GM23338 (cell line): ENCODE measurements at regions not wholly inside any gene's neighbourhood (a gene's known extent, or its start where the extent isn't known, plus 50 kb on each side); places are given as distances from the start of the nearest gene placed in this dataset.

Source experiments
- ATAC-seq: fragments of 200-7000 bp; cut with Tn5 transposase; 3 replicates; pipeline ENCODE4 v1.9.1; 2020
- DNase-seq: peaks from one replicate; pipeline ENCODE4 v3.0.0-alpha.2; 2015; ENCODE audit warnings: low spot score
- H2AFZ ChIP-seq: fragments of 200-600 bp; sonication (generic); 2 replicates; pipeline ENCODE4 v1.8.0; 2016; ENCODE audit warnings: antibody characterized with exemption, mild to moderate bottlenecking, moderate library complexity
- H3F3A ChIP-seq: fragments of 200-600 bp; sonication (generic); replicated peaks from 2 replicates; pipeline ENCODE4 v1.8.0; 2017; ENCODE audit warnings: antibody characterized with exemption, mixed run types, low read depth
- H3K27ac ChIP-seq: fragments of 200-600 bp; sonication (generic); 2 replicates; pipeline ENCODE4 v1.6.1; 2016; ENCODE audit warnings: low read depth
- H3K27me3 ChIP-seq: fragments of 200-600 bp; sonication (generic); 2 replicates; pipeline ENCODE4 v1.8.0; 2016; ENCODE audit warnings: mild to moderate bottlenecking, mixed run types, moderate library complexity; ENCODE audit not compliant: insufficient read depth
- H3K36me3 ChIP-seq: fragments of 200-600 bp; sonication (generic); 2 replicates; pipeline ENCODE4 v1.8.0; 2016; ENCODE audit warnings: mild to moderate bottlenecking; ENCODE audit not compliant: insufficient read depth
- H3K4me1 ChIP-seq: fragments of 200-600 bp; sonication (generic); 2 replicates; pipeline ENCODE4 v1.8.0; 2016; ENCODE audit warnings: mild to moderate bottlenecking, moderate library complexity; ENCODE audit not compliant: insufficient read depth
- H3K4me2 ChIP-seq: fragments of 200-600 bp; sonication (generic); 2 replicates; pipeline ENCODE4 v1.7.1; 2017; ENCODE audit warnings: mixed run types
- H3K4me3 ChIP-seq: fragments of 200-600 bp; sonication (generic); 2 replicates; pipeline ENCODE4 v1.6.1; 2016; ENCODE audit warnings: mixed run types
- H3K79me2 ChIP-seq: fragments of 200-600 bp; sonication (generic); replicated peaks from 2 replicates; pipeline ENCODE4 v1.8.0; 2017; ENCODE audit warnings: mild to moderate bottlenecking; ENCODE audit not compliant: insufficient read depth
- H3K9me2 ChIP-seq: fragments of 200-600 bp; sonication (generic); 2 replicates; pipeline ENCODE4 v1.8.0; 2017; ENCODE audit not compliant: insufficient read depth
- H4K20me1 ChIP-seq: fragments of 200-600 bp; sonication (generic); replicated peaks from 2 replicates; pipeline ENCODE4 v1.8.0; 2017; ENCODE audit warnings: mild to moderate bottlenecking; ENCODE audit not compliant: insufficient read depth
- H3K27ac Mint-ChIP-seq: 2 replicates; pipeline ENCODE4 v1.8.0; 2020; ENCODE audit warnings: inconsistent platforms, mild to moderate bottlenecking, moderate library complexity, mixed read lengths
- H3K27me3 Mint-ChIP-seq: 3 replicates; pipeline ENCODE4 v1.8.0; 2022; ENCODE audit warnings: low read depth, mild to moderate bottlenecking, moderate library complexity, mixed read lengths, inconsistent platforms; ENCODE audit not compliant: insufficient read depth, poor library complexity
- H3K36me3 Mint-ChIP-seq: 3 replicates; pipeline ENCODE4 v1.8.0; 2021; ENCODE audit warnings: low read depth, mild to moderate bottlenecking, inconsistent platforms, moderate library complexity, mixed read lengths
- H3K4me1 Mint-ChIP-seq: 3 replicates; pipeline ENCODE4 v1.8.0; 2020; ENCODE audit warnings: mild to moderate bottlenecking, inconsistent platforms, mixed read lengths
- H3K4me3 Mint-ChIP-seq: 3 replicates; pipeline ENCODE4 v1.8.0; 2021; ENCODE audit warnings: moderate library complexity, mild to moderate bottlenecking, inconsistent platforms, mixed read lengths
- H3K9me3 Mint-ChIP-seq: 3 replicates; pipeline ENCODE4 v1.8.0; 2020; ENCODE audit warnings: moderate library complexity, mild to moderate bottlenecking, inconsistent platforms, mixed read lengths
- CREB1 ChIP-seq: fragments of 250-450 bp; sonication (Bioruptor Pico); IDR thresholded peaks from 2 replicates; pipeline ENCODE4 v1.5.0; 2020; ENCODE audit warnings: low read depth, mild to moderate bottlenecking, moderate library complexity
- ETS1 ChIP-seq: IDR thresholded peaks from 2 replicates; pipeline ENCODE4 v1.6.1; 2016; ENCODE audit warnings: antibody characterized with exemption
- EZH2 ChIP-seq: fragments of 200-600 bp; sonication (generic); IDR thresholded peaks from one replicate; pipeline ENCODE4 v1.8.0; 2017; ENCODE audit warnings: antibody characterized with exemption, mild to moderate bottlenecking, low read depth; ENCODE audit not compliant: unreplicated experiment
- STAT1 ChIP-seq: IDR thresholded peaks from one replicate; pipeline ENCODE4 v1.6.1; 2016; ENCODE audit warnings: antibody characterized with exemption; ENCODE audit not compliant: unreplicated experiment
- ZNF114 ChIP-seq: fragments of 250-450 bp; sonication (Bioruptor Pico); IDR thresholded peaks from 2 replicates; pipeline ENCODE4 v1.5.0; 2020; ENCODE audit warnings: mild to moderate bottlenecking, moderate library complexity
- ZNF331 ChIP-seq: fragments of 250-450 bp; sonication (Bioruptor Pico); IDR thresholded peaks from 2 replicates; pipeline ENCODE4 v1.5.0; 2020; ENCODE audit warnings: low read depth, mild to moderate bottlenecking, moderate library complexity
- TF ChIP-seq, protein P1 (sequence below), 2 experiments: fragments of 200-600 bp in 1 of 2; sonication (generic) in 1 of 2; conservative IDR thresholded peaks; 2 replicates each; pipeline versions ENCODE4 v1.5.1 to v1.6.1; 2016 to 2017; ENCODE audit warnings: antibody characterized with exemption in 2 of 2, low read depth in 2 of 2, mild to moderate bottlenecking in 2 of 2, moderate library complexity in 1 of 2
- TF ChIP-seq, protein P2 (sequence below): fragments of 250-450 bp; sonication (Bioruptor Pico); IDR thresholded peaks from 2 replicates; pipeline ENCODE4 v1.5.0; 2020; ENCODE audit warnings: mild to moderate bottlenecking, moderate library complexity

DNA sequence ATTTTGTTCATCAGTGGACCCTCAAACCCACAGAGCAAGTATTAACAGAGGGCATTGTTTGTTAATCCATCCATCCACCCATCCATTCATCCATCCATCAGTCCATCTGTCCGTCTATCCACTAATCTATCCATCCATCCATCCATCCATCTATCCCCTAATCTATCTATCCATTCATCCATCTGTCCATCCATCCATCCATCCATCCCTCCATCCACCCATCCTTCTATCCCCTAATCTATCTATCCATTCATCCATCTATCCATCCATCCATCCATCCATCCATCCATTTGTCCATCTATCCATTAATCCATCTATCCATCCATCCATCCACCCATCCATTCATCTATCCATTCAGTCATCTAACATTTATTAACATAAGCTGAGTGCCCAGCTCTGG lies 307.3 kb downstream of the MIAT start:
- peaks cover 16% of the 10 kb centered on the region; the same call in 1 of the 2 replicates for H3K9me2 ChIP-seq
- H3K4me1 ChIP-seq, result peaks cover 3% of the 10 kb centered on the region
- H3K4me3 Mint-ChIP-seq, result no peak overlapping the region
- H3F3A ChIP-seq, result no peaks in the 10 kb centered on the region
- H4K20me1 ChIP-seq, result no peaks in the 10 kb centered on the region
- H3K36me3 ChIP-seq, result no peaks in the 10 kb centered on the region
- H3K27me3 Mint-ChIP-seq, result peaks cover 2% of the 10 kb centered on the region
- no peak overlapping the region for H2AFZ ChIP-seq
- no peak overlapping the region for H3K4me2 ChIP-seq
- TF ChIP-seq ETS1 (no peak), STAT1 (no peak), ZNF114 (CRISPR knock-in tag) (no peak), EZH2 (no peak), ZNF331 (CRISPR knock-in tag) (no peak), CREB1 (CRISPR knock-in tag) (no peak)
- TF ChIP-seq, protein P1, sequence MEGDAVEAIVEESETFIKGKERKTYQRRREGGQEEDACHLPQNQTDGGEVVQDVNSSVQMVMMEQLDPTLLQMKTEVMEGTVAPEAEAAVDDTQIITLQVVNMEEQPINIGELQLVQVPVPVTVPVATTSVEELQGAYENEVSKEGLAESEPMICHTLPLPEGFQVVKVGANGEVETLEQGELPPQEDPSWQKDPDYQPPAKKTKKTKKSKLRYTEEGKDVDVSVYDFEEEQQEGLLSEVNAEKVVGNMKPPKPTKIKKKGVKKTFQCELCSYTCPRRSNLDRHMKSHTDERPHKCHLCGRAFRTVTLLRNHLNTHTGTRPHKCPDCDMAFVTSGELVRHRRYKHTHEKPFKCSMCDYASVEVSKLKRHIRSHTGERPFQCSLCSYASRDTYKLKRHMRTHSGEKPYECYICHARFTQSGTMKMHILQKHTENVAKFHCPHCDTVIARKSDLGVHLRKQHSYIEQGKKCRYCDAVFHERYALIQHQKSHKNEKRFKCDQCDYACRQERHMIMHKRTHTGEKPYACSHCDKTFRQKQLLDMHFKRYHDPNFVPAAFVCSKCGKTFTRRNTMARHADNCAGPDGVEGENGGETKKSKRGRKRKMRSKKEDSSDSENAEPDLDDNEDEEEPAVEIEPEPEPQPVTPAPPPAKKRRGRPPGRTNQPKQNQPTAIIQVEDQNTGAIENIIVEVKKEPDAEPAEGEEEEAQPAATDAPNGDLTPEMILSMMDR (conservative IDR thresholded peaks at IDR 0.05; ENCODE audit: low read depth in 2 of 2), result no peak
- TF ChIP-seq, protein P2, sequence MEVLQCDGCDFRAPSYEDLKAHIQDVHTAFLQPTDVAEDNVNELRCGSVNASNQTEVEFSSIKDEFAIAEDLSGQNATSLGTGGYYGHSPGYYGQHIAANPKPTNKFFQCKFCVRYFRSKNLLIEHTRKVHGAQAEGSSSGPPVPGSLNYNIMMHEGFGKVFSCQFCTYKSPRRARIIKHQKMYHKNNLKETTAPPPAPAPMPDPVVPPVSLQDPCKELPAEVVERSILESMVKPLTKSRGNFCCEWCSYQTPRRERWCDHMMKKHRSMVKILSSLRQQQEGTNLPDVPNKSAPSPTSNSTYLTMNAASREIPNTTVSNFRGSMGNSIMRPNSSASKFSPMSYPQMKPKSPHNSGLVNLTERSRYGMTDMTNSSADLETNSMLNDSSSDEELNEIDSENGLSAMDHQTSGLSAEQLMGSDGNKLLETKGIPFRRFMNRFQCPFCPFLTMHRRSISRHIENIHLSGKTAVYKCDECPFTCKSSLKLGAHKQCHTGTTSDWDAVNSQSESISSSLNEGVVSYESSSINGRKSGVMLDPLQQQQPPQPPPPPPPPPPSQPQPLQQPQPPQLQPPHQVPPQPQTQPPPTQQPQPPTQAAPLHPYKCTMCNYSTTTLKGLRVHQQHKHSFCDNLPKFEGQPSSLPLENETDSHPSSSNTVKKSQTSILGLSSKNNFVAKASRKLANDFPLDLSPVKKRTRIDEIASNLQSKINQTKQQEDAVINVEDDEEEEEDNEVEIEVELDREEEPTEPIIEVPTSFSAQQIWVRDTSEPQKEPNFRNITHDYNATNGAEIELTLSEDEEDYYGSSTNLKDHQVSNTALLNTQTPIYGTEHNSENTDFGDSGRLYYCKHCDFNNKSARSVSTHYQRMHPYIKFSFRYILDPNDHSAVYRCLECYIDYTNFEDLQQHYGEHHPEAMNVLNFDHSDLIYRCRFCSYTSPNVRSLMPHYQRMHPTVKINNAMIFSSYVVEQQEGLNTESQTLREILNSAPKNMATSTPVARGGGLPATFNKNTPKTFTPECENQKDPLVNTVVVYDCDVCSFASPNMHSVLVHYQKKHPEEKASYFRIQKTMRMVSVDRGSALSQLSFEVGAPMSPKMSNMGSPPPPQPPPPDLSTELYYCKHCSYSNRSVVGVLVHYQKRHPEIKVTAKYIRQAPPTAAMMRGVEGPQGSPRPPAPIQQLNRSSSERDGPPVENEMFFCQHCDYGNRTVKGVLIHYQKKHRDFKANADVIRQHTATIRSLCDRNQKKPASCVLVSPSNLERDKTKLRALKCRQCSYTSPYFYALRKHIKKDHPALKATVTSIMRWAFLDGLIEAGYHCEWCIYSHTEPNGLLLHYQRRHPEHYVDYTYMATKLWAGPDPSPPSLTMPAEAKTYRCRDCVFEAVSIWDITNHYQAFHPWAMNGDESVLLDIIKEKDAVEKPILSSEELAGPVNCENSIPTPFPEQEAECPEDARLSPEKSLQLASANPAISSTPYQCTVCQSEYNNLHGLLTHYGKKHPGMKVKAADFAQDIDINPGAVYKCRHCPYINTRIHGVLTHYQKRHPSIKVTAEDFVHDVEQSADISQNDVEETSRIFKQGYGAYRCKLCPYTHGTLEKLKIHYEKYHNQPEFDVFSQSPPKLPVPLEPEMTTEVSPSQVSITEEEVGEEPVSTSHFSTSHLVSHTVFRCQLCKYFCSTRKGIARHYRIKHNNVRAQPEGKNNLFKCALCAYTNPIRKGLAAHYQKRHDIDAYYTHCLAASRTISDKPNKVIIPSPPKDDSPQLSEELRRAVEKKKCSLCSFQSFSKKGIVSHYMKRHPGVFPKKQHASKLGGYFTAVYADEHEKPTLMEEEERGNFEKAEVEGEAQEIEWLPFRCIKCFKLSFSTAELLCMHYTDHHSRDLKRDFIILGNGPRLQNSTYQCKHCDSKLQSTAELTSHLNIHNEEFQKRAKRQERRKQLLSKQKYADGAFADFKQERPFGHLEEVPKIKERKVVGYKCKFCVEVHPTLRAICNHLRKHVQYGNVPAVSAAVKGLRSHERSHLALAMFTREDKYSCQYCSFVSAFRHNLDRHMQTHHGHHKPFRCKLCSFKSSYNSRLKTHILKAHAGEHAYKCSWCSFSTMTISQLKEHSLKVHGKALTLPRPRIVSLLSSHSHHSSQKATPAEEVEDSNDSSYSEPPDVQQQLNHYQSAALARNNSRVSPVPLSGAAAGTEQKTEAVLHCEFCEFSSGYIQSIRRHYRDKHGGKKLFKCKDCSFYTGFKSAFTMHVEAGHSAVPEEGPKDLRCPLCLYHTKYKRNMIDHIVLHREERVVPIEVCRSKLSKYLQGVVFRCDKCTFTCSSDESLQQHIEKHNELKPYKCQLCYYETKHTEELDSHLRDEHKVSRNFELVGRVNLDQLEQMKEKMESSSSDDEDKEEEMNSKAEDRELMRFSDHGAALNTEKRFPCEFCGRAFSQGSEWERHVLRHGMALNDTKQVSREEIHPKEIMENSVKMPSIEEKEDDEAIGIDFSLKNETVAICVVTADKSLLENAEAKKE (CRISPR knock-in tag), result no peak
- DNase-seq (no peak), ATAC-seq (no peak)
- H3K9me3 Mint-ChIP-seq, result no peaks in the 10 kb centered on the region; the same call in 1 of the 3 replicates
- peaks cover 7% of the 10 kb centered on the region for H3K4me1 Mint-ChIP-seq
- no peaks in the 10 kb centered on the region for H3K27me3 ChIP-seq
- no peaks in the 10 kb centered on the region for H3K79me2 ChIP-seq
- H3K27ac ChIP-seq, result no peak overlapping the region
- H3K4me3 ChIP-seq, result no peak overlapping the region
- no peaks in the 10 kb centered on the region; the same call in 2 of the 3 replicates for H3K36me3 Mint-ChIP-seq
- H3K27ac Mint-ChIP-seq, result no peak overlapping the region
